ENCODE measurements at regions not wholly inside any gene's neighbourhood (a gene's known extent, or its start where the extent isn't known, plus 50 kb on each side); places are given as distances from the start of the nearest gene placed in this dataset.

- no peaks in the 10 kb centered on the region for H3K36me3 ChIP-seq
- H3K27ac ChIP-seq: no peak overlapping the region
- no peak for DNase-seq
- WGBS, 2 donors (ENCODE audit: low coverage in 1 of 2): 67 to 91% methylated on average over 3 of the region's 3 CpGs
- in situ Hi-C loops (cut with MboI; ENCODE audit: low pct_ligation_motif_present in 1 of 4, low pct_unique_long_range_greater_than_20kb in 1 of 4, low sequenced_read_pairs in 3 of 4): no loop called here
- intact Hi-C loops (cut with DNase I; ENCODE audit: low total_unique reads): no loop called here
- no peak overlapping the region for H3K4me3 ChIP-seq
- TF ChIP-seq CTCF (IDR thresholded peaks at IDR 0.05): no peak
- H3K9me3 ChIP-seq: no peaks in the 10 kb centered on the region
- H3K4me1 ChIP-seq: peaks cover 0 to 19% (median 11%) of the 10 kb centered on the region in 4 donors
- no peaks in the 10 kb centered on the region for H3K27me3 ChIP-seq
Observed at GRCh38 chr2:156177654-156178053, 154.9 kb downstream of the NR4A2 start.

- Histone ChIP-seq H3K27ac (no peak overlapping the region), H3K4me1 (peaks cover 0 to 6% (median 5%) of the 10 kb centered on the region in 4 donors), H3K36me3 (no peaks in the 10 kb centered on the region), H3K27me3 (no peaks in the 10 kb centered on the region), H3K9me3 (no peaks in the 10 kb centered on the region), H3K4me3 (no peak overlapping the region)
- intact Hi-C loops (cut with DNase I; ENCODE audit: low total_unique reads): no loop called here
- WGBS, 2 donors (ENCODE audit: low coverage in 1 of 2): 78% methylated on average over 2 of the region's 2 CpGs; no CpG with 5 or more reads in 1 of the 2 donors
- in situ Hi-C loops (cut with MboI; ENCODE audit: low pct_ligation_motif_present in 1 of 4, low pct_unique_long_range_greater_than_20kb in 1 of 4, low sequenced_read_pairs in 3 of 4): no loop called here
- DNase-seq: no peak
- no peak for TF ChIP-seq EP300 (IDR thresholded peaks at IDR 0.05; ENCODE audit: low read depth)
- TF ChIP-seq POLR2A (IDR thresholded peaks at IDR 0.05): no peak
- no peak for TF ChIP-seq POLR2AphosphoS5 (IDR thresholded peaks at IDR 0.05)
- no peak for TF ChIP-seq CTCF (IDR thresholded peaks at IDR 0.05)
Observed at GRCh38 chr2:156175946-156176345, 156.6 kb downstream of the NR4A2 start.

GRCh38 chr2:156170929-156171328 lies 161.6 kb downstream of the NR4A2 start:
- H3K4me3 ChIP-seq: no peak overlapping the region
- no peak for DNase-seq
- in situ Hi-C loops (cut with MboI; ENCODE audit: low pct_ligation_motif_present in 1 of 4, low pct_unique_long_range_greater_than_20kb in 1 of 4, low sequenced_read_pairs in 3 of 4): no loop called here
- no peaks in the 10 kb centered on the region for H3K36me3 ChIP-seq
- intact Hi-C loops (cut with DNase I; ENCODE audit: low total_unique reads): no loop called here
- no peak overlapping the region for H3K27ac ChIP-seq
- peaks cover 0 to 2% (median 0%) of the 10 kb centered on the region in 4 donors for H3K4me1 ChIP-seq
- no peak for TF ChIP-seq EP300 (IDR thresholded peaks at IDR 0.05; ENCODE audit: low read depth)
- 70 to 78% methylated on average over 2 of the region's 2 CpGs for WGBS, 2 donors (ENCODE audit: low coverage in 1 of 2)
- H3K9me3 ChIP-seq: peaks cover 0 to 3% of the 10 kb centered on the region in 2 donors
- H3K27me3 ChIP-seq: no peaks in the 10 kb centered on the region

- H3K27me3 ChIP-seq: no peaks in the 10 kb centered on the region
- no peak for DNase-seq
- in situ Hi-C loops (cut with MboI; ENCODE audit: low pct_ligation_motif_present in 1 of 4, low pct_unique_long_range_greater_than_20kb in 1 of 4, low sequenced_read_pairs in 3 of 4) (no loop called here), intact Hi-C loops (cut with DNase I; ENCODE audit: low total_unique reads) (no loop called here)
- TF ChIP-seq POLR2A (IDR thresholded peaks at IDR 0.05) (no peak), POLR2AphosphoS5 (IDR thresholded peaks at IDR 0.05) (peak in 1 of 3 donors; percentile 52)
- H3K9me3 ChIP-seq: peaks cover 0 to 1% of the 10 kb centered on the region in 2 donors
- H3K36me3 ChIP-seq: no peaks in the 10 kb centered on the region
- WGBS, 2 donors (ENCODE audit: low coverage in 1 of 2): 18 to 33% methylated on average over 2 of the region's 2 CpGs
- H3K4me3 ChIP-seq: no peak overlapping the region
- H3K27ac ChIP-seq: no peak overlapping the region
- peaks cover 0 to 8% (median 0%) of the 10 kb centered on the region in 4 donors for H3K4me1 ChIP-seq
Observed at GRCh38 chr2:156165742-156166141, 166.8 kb downstream of the NR4A2 start.

GRCh38 chr2:156164091-156164720 lies 168.3 kb downstream of the NR4A2 start:
- H3K4me3 ChIP-seq: no peak overlapping the region
- no peaks in the 10 kb centered on the region for H3K27me3 ChIP-seq
- 92 to 94% methylated on average over 7 of the region's 7 CpGs for WGBS, 2 donors (ENCODE audit: low coverage in 1 of 2)
- no peaks in the 10 kb centered on the region for H3K9me3 ChIP-seq
- no peaks in the 10 kb centered on the region for H3K36me3 ChIP-seq
- intact Hi-C loops (cut with DNase I; ENCODE audit: low total_unique reads) (no loop called here), in situ Hi-C loops (cut with MboI; ENCODE audit: low pct_ligation_motif_present in 1 of 4, low pct_unique_long_range_greater_than_20kb in 1 of 4, low sequenced_read_pairs in 3 of 4) (no loop called here)
- TF ChIP-seq CTCF (IDR thresholded peaks at IDR 0.05) (no peak), POLR2A (IDR thresholded peaks at IDR 0.05) (no peak), POLR2AphosphoS5 (IDR thresholded peaks at IDR 0.05) (no peak), EP300 (IDR thresholded peaks at IDR 0.05; ENCODE audit: low read depth) (no peak)
- no peak overlapping the region for H3K27ac ChIP-seq
- H3K4me1 ChIP-seq: peaks cover 0 to 8% (median 0%) of the 10 kb centered on the region in 4 donors
- no peak for DNase-seq
